ENCODE measurements at regions not wholly inside any gene's neighbourhood (a gene's known extent, or its start where the extent isn't known, plus 50 kb on each side); places are given as distances from the start of the nearest gene placed in this dataset.
"Not testable (repeated sequence)": the region's sequence is repeated elsewhere in the genome, so short reads cannot be mapped to it uniquely, and the experiment has no call there.

- Histone ChIP-seq H3K27me3 (ENCODE audit: control insufficient read depth, insufficient read depth, low read length) (no peaks in the 10 kb centered on the region), H3K36me3 (ENCODE audit: control insufficient read depth, insufficient read depth, low read length) (no peaks in the 10 kb centered on the region), H3K9ac (no peak overlapping the region), H3K27ac (no peak overlapping the region), H2AFZ (no peak overlapping the region), H3K4me3 (ENCODE audit: low read depth, low read length) (no peak overlapping the region), H3K4me1 (no peaks in the 10 kb centered on the region), H3K4me2 (ENCODE audit: low read length) (no peak overlapping the region), H3K9me3 (ENCODE audit: control insufficient read depth, low read length) (peaks cover 7% of the 10 kb centered on the region), H3K79me2 (no peaks in the 10 kb centered on the region)
- no peak for TF ChIP-seq CTCF (IDR thresholded peaks at IDR 0.05)
These were observed 92.8 kb upstream of the EPB41L4A start for GRCh38 chr5:112511920-112512319.

- Histone ChIP-seq H3K36me3 (ENCODE audit: control insufficient read depth, insufficient read depth, low read length) (no peaks in the 10 kb centered on the region), H3K4me3 (ENCODE audit: low read depth, low read length) (no peak overlapping the region), H3K27ac (no peak overlapping the region), H2AFZ (no peak overlapping the region), H3K4me1 (no peaks in the 10 kb centered on the region), H3K4me2 (ENCODE audit: low read length) (no peak overlapping the region), H3K27me3 (ENCODE audit: control insufficient read depth, insufficient read depth, low read length) (no peaks in the 10 kb centered on the region), H3K79me2 (no peaks in the 10 kb centered on the region), H3K9me3 (ENCODE audit: control insufficient read depth, low read length) (peaks cover 7% of the 10 kb centered on the region), H3K9ac (no peak overlapping the region)
- TF ChIP-seq CTCF (IDR thresholded peaks at IDR 0.05), result no peak
These were observed 93.8 kb upstream of the EPB41L4A start for GRCh38 chr5:112512901-112513300.

GRCh38 chr5:112514111-112514510, 95.0 kb upstream of the EPB41L4A start:
- no peaks in the 10 kb centered on the region for H3K36me3 ChIP-seq (ENCODE audit: control insufficient read depth, insufficient read depth, low read length)
- no peak for TF ChIP-seq CTCF (IDR thresholded peaks at IDR 0.05)
- H3K4me2 ChIP-seq (ENCODE audit: low read length), result no peak overlapping the region
- H3K4me1 ChIP-seq, result no peaks in the 10 kb centered on the region
- H3K9me3 ChIP-seq (ENCODE audit: control insufficient read depth, low read length), result peaks cover 7% of the 10 kb centered on the region
- no peak overlapping the region for H3K4me3 ChIP-seq (ENCODE audit: low read depth, low read length)
- no peak overlapping the region for H3K9ac ChIP-seq
- no peak overlapping the region for H2AFZ ChIP-seq
- H3K79me2 ChIP-seq, result no peaks in the 10 kb centered on the region
- no peak overlapping the region for H3K27ac ChIP-seq
- H3K27me3 ChIP-seq (ENCODE audit: control insufficient read depth, insufficient read depth, low read length), result no peaks in the 10 kb centered on the region

- not testable (repeated sequence) for H3K4me3 ChIP-seq (ENCODE audit: low read depth, low read length); H3K9me3 ChIP-seq (ENCODE audit: control insufficient read depth, low read length); H3K79me2 ChIP-seq; H3K9ac ChIP-seq; H3K27me3 ChIP-seq (ENCODE audit: control insufficient read depth, insufficient read depth, low read length); H3K36me3 ChIP-seq (ENCODE audit: control insufficient read depth, insufficient read depth, low read length); H3K27ac ChIP-seq; H3K4me1 ChIP-seq; H3K4me2 ChIP-seq (ENCODE audit: low read length); H2AFZ ChIP-seq
These were observed 101.4 kb upstream of the EPB41L4A start for GRCh38 chr5:112520474-112520873.

GRCh38 chr5:112522891-112523673, 104.0 kb upstream of the EPB41L4A start:
- H3K4me3 ChIP-seq (ENCODE audit: low read depth, low read length); H3K36me3 ChIP-seq (ENCODE audit: control insufficient read depth, insufficient read depth, low read length); H3K4me2 ChIP-seq (ENCODE audit: low read length); H3K79me2 ChIP-seq; H3K27me3 ChIP-seq (ENCODE audit: control insufficient read depth, insufficient read depth, low read length); H3K9ac ChIP-seq; H2AFZ ChIP-seq; H3K27ac ChIP-seq; H3K4me1 ChIP-seq; H3K9me3 ChIP-seq (ENCODE audit: control insufficient read depth, low read length): not testable (repeated sequence)

GRCh38 chr5:112523674-112524263, 104.7 kb upstream of the EPB41L4A start:
- H3K36me3 ChIP-seq (ENCODE audit: control insufficient read depth, insufficient read depth, low read length); H3K9me3 ChIP-seq (ENCODE audit: control insufficient read depth, low read length); H3K27ac ChIP-seq; H3K4me2 ChIP-seq (ENCODE audit: low read length); H3K4me3 ChIP-seq (ENCODE audit: low read depth, low read length); H2AFZ ChIP-seq; H3K79me2 ChIP-seq; H3K4me1 ChIP-seq; H3K27me3 ChIP-seq (ENCODE audit: control insufficient read depth, insufficient read depth, low read length); H3K9ac ChIP-seq: not testable (repeated sequence)

Data from parathyroid adenoma (tissue), 2 donors.